ENCODE measurements at regions not wholly inside any gene's neighbourhood (a gene's known extent, or its start where the extent isn't known, plus 50 kb on each side); places are given as distances from the start of the nearest gene placed in this dataset.

GRCh38 chr7:125492521-125492920 lies 562.9 kb upstream of the POT1 start:
- DNase-seq (ENCODE audit: low read depth in 2 of 3, low spot score in 2 of 3) = no peak

GRCh38 chr7:125491137-125491536 lies 561.5 kb upstream of the POT1 start:
- DNase-seq (ENCODE audit: low read depth in 2 of 3, low spot score in 2 of 3) = no peak

- no peak for DNase-seq (ENCODE audit: low read depth in 2 of 3, low spot score in 2 of 3)
These were observed 560.5 kb upstream of the POT1 start for GRCh38 chr7:125490167-125490566.

- DNase-seq (ENCODE audit: low read depth in 2 of 3, low spot score in 2 of 3) = no peak
These were observed 555.6 kb upstream of the POT1 start for GRCh38 chr7:125485223-125485622.

- no peak for DNase-seq (ENCODE audit: low read depth in 2 of 3, low spot score in 2 of 3)
These were observed 555.1 kb upstream of the POT1 start for GRCh38 chr7:125484755-125485154.

- no peak for DNase-seq (ENCODE audit: low read depth in 2 of 3, low spot score in 2 of 3)
These were observed 551.7 kb upstream of the POT1 start for GRCh38 chr7:125481323-125481722.

- no peak for DNase-seq (ENCODE audit: low read depth in 2 of 3, low spot score in 2 of 3)
These were observed 551.1 kb upstream of the POT1 start for GRCh38 chr7:125480762-125481161.

GRCh38 chr7:125468855-125469174 lies 539.2 kb upstream of the POT1 start:
- DNase-seq (ENCODE audit: low read depth in 2 of 3, low spot score in 2 of 3) = no peak

- DNase-seq (ENCODE audit: low read depth in 2 of 3, low spot score in 2 of 3) = no peak
These were observed 538.6 kb upstream of the POT1 start for GRCh38 chr7:125467996-125468854.

- no peak for DNase-seq (ENCODE audit: low read depth in 2 of 3, low spot score in 2 of 3)
These were observed 535.9 kb upstream of the POT1 start for GRCh38 chr7:125465527-125465926.

GRCh38 chr7:125462615-125463014 lies 533.0 kb upstream of the POT1 start:
- DNase-seq (ENCODE audit: low read depth in 2 of 3, low spot score in 2 of 3) = no peak

GRCh38 chr7:125459038-125459437 lies 529.4 kb upstream of the POT1 start:
- no peak for DNase-seq (ENCODE audit: low read depth in 2 of 3, low spot score in 2 of 3)

GRCh38 chr7:125450749-125451148 lies 521.1 kb upstream of the POT1 start:
- no peak for DNase-seq (ENCODE audit: low read depth in 2 of 3, low spot score in 2 of 3)

- DNase-seq (ENCODE audit: low read depth in 2 of 3, low spot score in 2 of 3) = no peak
These were observed 516.2 kb upstream of the POT1 start for GRCh38 chr7:125445836-125446235.

- no peak for DNase-seq (ENCODE audit: low read depth in 2 of 3, low spot score in 2 of 3)
These were observed 515.2 kb upstream of the POT1 start for GRCh38 chr7:125444864-125445263.

- no peak for DNase-seq (ENCODE audit: low read depth in 2 of 3, low spot score in 2 of 3)
These were observed 506.6 kb upstream of the POT1 start for GRCh38 chr7:125436220-125436619.

- DNase-seq (ENCODE audit: low read depth in 2 of 3, low spot score in 2 of 3) = no peak
These were observed 501.7 kb upstream of the POT1 start for GRCh38 chr7:125431349-125431748.

GRCh38 chr7:125430013-125430412 lies 500.4 kb upstream of the POT1 start:
- no peak for DNase-seq (ENCODE audit: low read depth in 2 of 3, low spot score in 2 of 3)

GRCh38 chr7:125427676-125428075 lies 498.1 kb upstream of the POT1 start:
- no peak for DNase-seq (ENCODE audit: low read depth in 2 of 3, low spot score in 2 of 3)

- no peak for DNase-seq (ENCODE audit: low read depth in 2 of 3, low spot score in 2 of 3)
These were observed 495.9 kb upstream of the POT1 start for GRCh38 chr7:125425506-125425905.

- DNase-seq (ENCODE audit: low read depth in 2 of 3, low spot score in 2 of 3) = no peak
These were observed 495.1 kb upstream of the POT1 start for GRCh38 chr7:125424721-125425120.

GRCh38 chr7:125423458-125424155 lies 494.0 kb upstream of the POT1 start:
- peak in 2 of 3 donors; percentile 63 to 83 for DNase-seq (ENCODE audit: low read depth in 2 of 3, low spot score in 2 of 3)

All from hematopoietic multipotent progenitor cell (in vitro differentiated cells).